ENCODE measurements at regions not wholly inside any gene's neighbourhood (a gene's known extent, or its start where the extent isn't known, plus 50 kb on each side); places are given as distances from the start of the nearest gene placed in this dataset.

GRCh38 chr18:78238404-78239089, 741.1 kb upstream of the SALL3 start:
- H3K27ac ChIP-seq (ENCODE audit: low read depth, low read length, severe bottlenecking): no peak overlapping the region

GRCh38 chr18:78239090-78239457, 740.5 kb upstream of the SALL3 start:
- no peaks in the 10 kb centered on the region for H3K36me3 ChIP-seq (ENCODE audit: control insufficient read depth, insufficient read depth, low read length)
- 91% methylated on average over 10 to 17 of the region's 17 CpGs for WGBS, 2 experiments (ENCODE audit: insufficient coverage in 2 of 2)
- H3K9me3 ChIP-seq (ENCODE audit: control insufficient read depth, low read length): no peaks in the 10 kb centered on the region
- peaks cover 4% of the 10 kb centered on the region for H3K4me1 ChIP-seq (ENCODE audit: control insufficient read depth, insufficient read depth, low read length, poor library complexity, severe bottlenecking)
- no peak overlapping the region for H3K4me3 ChIP-seq (ENCODE audit: extremely low read depth, insufficient read depth, low read length, poor library complexity, severe bottlenecking)
- no peak overlapping the region for H3K27ac ChIP-seq (ENCODE audit: low read depth, low read length, severe bottlenecking)

More at GRCh38 chr18:78238404-78239089, 741.1 kb upstream of the SALL3 start:
- Histone ChIP-seq H3K4me3 (ENCODE audit: extremely low read depth, insufficient read depth, low read length, poor library complexity, severe bottlenecking) (no peak overlapping the region), H3K4me1 (ENCODE audit: control insufficient read depth, insufficient read depth, low read length, poor library complexity, severe bottlenecking) (peaks cover 4% of the 10 kb centered on the region), H3K9me3 (ENCODE audit: control insufficient read depth, low read length) (no peaks in the 10 kb centered on the region), H3K36me3 (ENCODE audit: control insufficient read depth, insufficient read depth, low read length) (no peaks in the 10 kb centered on the region)
- 89 to 91% methylated on average over 33 to 46 of the region's 46 CpGs for WGBS, 2 experiments (ENCODE audit: insufficient coverage in 2 of 2)

GRCh38 chr18:78240101-78240500, 739.5 kb upstream of the SALL3 start:
- WGBS, 2 experiments (ENCODE audit: insufficient coverage in 2 of 2): 83 to 88% methylated on average over 9 of the region's 13 CpGs
- Histone ChIP-seq H3K4me1 (ENCODE audit: control insufficient read depth, insufficient read depth, low read length, poor library complexity, severe bottlenecking) (peaks cover 4% of the 10 kb centered on the region), H3K4me3 (ENCODE audit: extremely low read depth, insufficient read depth, low read length, poor library complexity, severe bottlenecking) (no peak overlapping the region), H3K9me3 (ENCODE audit: control insufficient read depth, low read length) (no peaks in the 10 kb centered on the region), H3K27ac (ENCODE audit: low read depth, low read length, severe bottlenecking) (no peak overlapping the region), H3K36me3 (ENCODE audit: control insufficient read depth, insufficient read depth, low read length) (no peaks in the 10 kb centered on the region)

GRCh38 chr18:78240627-78241252, 738.9 kb upstream of the SALL3 start:
- H3K9me3 ChIP-seq (ENCODE audit: control insufficient read depth, low read length): no peaks in the 10 kb centered on the region
- H3K36me3 ChIP-seq (ENCODE audit: control insufficient read depth, insufficient read depth, low read length): no peaks in the 10 kb centered on the region
- WGBS, 2 experiments (ENCODE audit: insufficient coverage in 2 of 2): 71 to 76% methylated on average over 8 to 14 of the region's 16 CpGs
- no peak overlapping the region for H3K27ac ChIP-seq (ENCODE audit: low read depth, low read length, severe bottlenecking)
- H3K4me3 ChIP-seq (ENCODE audit: extremely low read depth, insufficient read depth, low read length, poor library complexity, severe bottlenecking): no peak overlapping the region
- H3K4me1 ChIP-seq (ENCODE audit: control insufficient read depth, insufficient read depth, low read length, poor library complexity, severe bottlenecking): peaks cover 4% of the 10 kb centered on the region

GRCh38 chr18:78241535-78242253, 737.9 kb upstream of the SALL3 start:
- no peak overlapping the region for H3K4me3 ChIP-seq (ENCODE audit: extremely low read depth, insufficient read depth, low read length, poor library complexity, severe bottlenecking)
- H3K9me3 ChIP-seq (ENCODE audit: control insufficient read depth, low read length): no peaks in the 10 kb centered on the region
- no peak overlapping the region for H3K27ac ChIP-seq (ENCODE audit: low read depth, low read length, severe bottlenecking)
- WGBS, 2 experiments (ENCODE audit: insufficient coverage in 2 of 2): 79 to 86% methylated on average over 7 to 17 of the region's 20 CpGs
- no peaks in the 10 kb centered on the region for H3K36me3 ChIP-seq (ENCODE audit: control insufficient read depth, insufficient read depth, low read length)
- peaks cover 4% of the 10 kb centered on the region for H3K4me1 ChIP-seq (ENCODE audit: control insufficient read depth, insufficient read depth, low read length, poor library complexity, severe bottlenecking)

GRCh38 chr18:78242254-78242643, 737.4 kb upstream of the SALL3 start:
- Histone ChIP-seq H3K9me3 (ENCODE audit: control insufficient read depth, low read length) (no peaks in the 10 kb centered on the region), H3K4me1 (ENCODE audit: control insufficient read depth, insufficient read depth, low read length, poor library complexity, severe bottlenecking) (peaks cover 4% of the 10 kb centered on the region), H3K4me3 (ENCODE audit: extremely low read depth, insufficient read depth, low read length, poor library complexity, severe bottlenecking) (no peak overlapping the region), H3K27ac (ENCODE audit: low read depth, low read length, severe bottlenecking) (no peak overlapping the region), H3K36me3 (ENCODE audit: control insufficient read depth, insufficient read depth, low read length) (no peaks in the 10 kb centered on the region)
- WGBS, 2 experiments (ENCODE audit: insufficient coverage in 2 of 2): no CpG with 5 or more reads among the region's 2 CpGs

- 70 to 80% methylated on average over 6 to 7 of the region's 12 CpGs for WGBS, 2 experiments (ENCODE audit: insufficient coverage in 2 of 2)
- Histone ChIP-seq H3K4me3 (ENCODE audit: extremely low read depth, insufficient read depth, low read length, poor library complexity, severe bottlenecking) (no peak overlapping the region), H3K36me3 (ENCODE audit: control insufficient read depth, insufficient read depth, low read length) (no peaks in the 10 kb centered on the region), H3K9me3 (ENCODE audit: control insufficient read depth, low read length) (no peaks in the 10 kb centered on the region), H3K4me1 (ENCODE audit: control insufficient read depth, insufficient read depth, low read length, poor library complexity, severe bottlenecking) (peaks cover 4% of the 10 kb centered on the region), H3K27ac (ENCODE audit: low read depth, low read length, severe bottlenecking) (no peak overlapping the region)
Observed at GRCh38 chr18:78242806-78243205, 736.8 kb upstream of the SALL3 start.

- no peaks in the 10 kb centered on the region for H3K9me3 ChIP-seq (ENCODE audit: control insufficient read depth, low read length)
- H3K4me3 ChIP-seq (ENCODE audit: extremely low read depth, insufficient read depth, low read length, poor library complexity, severe bottlenecking): no peak overlapping the region
- WGBS, 2 experiments (ENCODE audit: insufficient coverage in 2 of 2): 62 to 78% methylated on average over 2 of the region's 4 CpGs
- no peak overlapping the region for H3K27ac ChIP-seq (ENCODE audit: low read depth, low read length, severe bottlenecking)
- peaks cover 4% of the 10 kb centered on the region for H3K4me1 ChIP-seq (ENCODE audit: control insufficient read depth, insufficient read depth, low read length, poor library complexity, severe bottlenecking)
- no peaks in the 10 kb centered on the region for H3K36me3 ChIP-seq (ENCODE audit: control insufficient read depth, insufficient read depth, low read length)
Observed at GRCh38 chr18:78244779-78245178, 734.8 kb upstream of the SALL3 start.

GRCh38 chr18:78245451-78245850, 734.2 kb upstream of the SALL3 start:
- WGBS, 2 experiments (ENCODE audit: insufficient coverage in 2 of 2): 95 to 98% methylated on average over 6 to 8 of the region's 9 CpGs
- no peak overlapping the region for H3K4me3 ChIP-seq (ENCODE audit: extremely low read depth, insufficient read depth, low read length, poor library complexity, severe bottlenecking)
- H3K4me1 ChIP-seq (ENCODE audit: control insufficient read depth, insufficient read depth, low read length, poor library complexity, severe bottlenecking): peaks cover 4% of the 10 kb centered on the region
- H3K36me3 ChIP-seq (ENCODE audit: control insufficient read depth, insufficient read depth, low read length): no peaks in the 10 kb centered on the region
- H3K27ac ChIP-seq (ENCODE audit: low read depth, low read length, severe bottlenecking): no peak overlapping the region
- no peaks in the 10 kb centered on the region for H3K9me3 ChIP-seq (ENCODE audit: control insufficient read depth, low read length)

GRCh38 chr18:78246050-78246449, 733.6 kb upstream of the SALL3 start:
- no peak overlapping the region for H3K27ac ChIP-seq (ENCODE audit: low read depth, low read length, severe bottlenecking)
- no peak overlapping the region for H3K4me3 ChIP-seq (ENCODE audit: extremely low read depth, insufficient read depth, low read length, poor library complexity, severe bottlenecking)
- no peaks in the 10 kb centered on the region for H3K36me3 ChIP-seq (ENCODE audit: control insufficient read depth, insufficient read depth, low read length)
- H3K4me1 ChIP-seq (ENCODE audit: control insufficient read depth, insufficient read depth, low read length, poor library complexity, severe bottlenecking): peaks cover 1% of the 10 kb centered on the region
- H3K9me3 ChIP-seq (ENCODE audit: control insufficient read depth, low read length): no peaks in the 10 kb centered on the region
- 98% methylated on average over 6 to 7 of the region's 8 CpGs for WGBS, 2 experiments (ENCODE audit: insufficient coverage in 2 of 2)

- 90 to 92% methylated on average over 15 to 17 of the region's 17 CpGs for WGBS, 2 experiments (ENCODE audit: insufficient coverage in 2 of 2)
- Histone ChIP-seq H3K4me3 (ENCODE audit: extremely low read depth, insufficient read depth, low read length, poor library complexity, severe bottlenecking) (no peak overlapping the region), H3K36me3 (ENCODE audit: control insufficient read depth, insufficient read depth, low read length) (no peaks in the 10 kb centered on the region)
Observed at GRCh38 chr18:78246588-78246987, 733.0 kb upstream of the SALL3 start.

More at GRCh38 chr18:78246588-78246987, 733.0 kb upstream of the SALL3 start:
- Histone ChIP-seq H3K4me1 (ENCODE audit: control insufficient read depth, insufficient read depth, low read length, poor library complexity, severe bottlenecking) (no peaks in the 10 kb centered on the region), H3K9me3 (ENCODE audit: control insufficient read depth, low read length) (no peaks in the 10 kb centered on the region), H3K27ac (ENCODE audit: low read depth, low read length, severe bottlenecking) (no peak overlapping the region)

Measured in mesodermal cell (in vitro differentiated cells).